Stimulated activated naive B cell treated with anti-CD40 and anti-IgM and Interleukin-4, amounts not matched to agents 10 μg/mL and 1 μg/mL and 100 μg/mL, for 72 hours (primary cell): ENCODE measurements at regions not wholly inside any gene's neighbourhood (a gene's known extent, or its start where the extent isn't known, plus 50 kb on each side); places are given as distances from the start of the nearest gene placed in this dataset.
"Not testable (repeated sequence)": the region's sequence is repeated elsewhere in the genome, so short reads cannot be mapped to it uniquely, and the experiment has no call there.

Experiments used
- ATAC-seq, 2 donors: fragments of 150-1000 bp; cut with Tn5 transposase; replicated peaks; 2 replicates each; pipeline ENCODE4 v1.10.0; 2021; ENCODE audit warnings: moderate library complexity in 1 of 2
- DNase-seq: peaks from one replicate; pipeline ENCODE4 v3.0.0; 2021
- H3K27ac Mint-ChIP-seq: one replicate; pipeline ENCODE4 v1.8.0; 2022; ENCODE audit warnings: mild to moderate bottlenecking, mixed read lengths
- H3K27me3 Mint-ChIP-seq, 2 donors: one replicate each; pipeline ENCODE4 v1.8.0; 2022; ENCODE audit warnings: mixed read lengths in 2 of 2
- H3K36me3 Mint-ChIP-seq, 2 donors: one replicate each; pipeline ENCODE4 v1.8.0; 2022; ENCODE audit warnings: mixed read lengths in 2 of 2, mild to moderate bottlenecking in 1 of 2
- H3K4me1 Mint-ChIP-seq, 2 donors: one replicate each; pipeline ENCODE4 v1.8.0; 2022; ENCODE audit warnings: mixed read lengths in 2 of 2, mild to moderate bottlenecking in 1 of 2
- H3K4me3 Mint-ChIP-seq, 2 donors: one replicate each; pipeline ENCODE4 v1.8.0; 2022; ENCODE audit warnings: mild to moderate bottlenecking in 2 of 2, mixed read lengths in 2 of 2, moderate library complexity in 1 of 2
- H3K9me3 Mint-ChIP-seq, 2 donors: one replicate each; pipeline ENCODE4 v1.8.0; 2022; ENCODE audit warnings: mixed read lengths in 2 of 2, mild to moderate bottlenecking in 1 of 2

- ATAC-seq (no peak), DNase-seq (no peak)
- Mint-ChIP-seq H3K4me3 (no peak overlapping the region), H3K27ac (no peak overlapping the region), H3K27me3 (no peaks in the 10 kb centered on the region), H3K9me3 (no peaks in the 10 kb centered on the region), H3K4me1 (no peaks in the 10 kb centered on the region), H3K36me3 (no peaks in the 10 kb centered on the region)
These were observed 404.8 kb downstream of the EPHA5 start for GRCh38 chr4:65265526-65265925.

- H3K4me1 Mint-ChIP-seq = no peaks in the 10 kb centered on the region
- no peak overlapping the region for H3K4me3 Mint-ChIP-seq
- DNase-seq (no peak), ATAC-seq (no peak)
- no peaks in the 10 kb centered on the region for H3K27me3 Mint-ChIP-seq
- no peaks in the 10 kb centered on the region for H3K9me3 Mint-ChIP-seq
- no peak overlapping the region for H3K27ac Mint-ChIP-seq
- H3K36me3 Mint-ChIP-seq = no peaks in the 10 kb centered on the region
These were observed 411.0 kb downstream of the EPHA5 start for GRCh38 chr4:65259296-65259695.

DNA sequence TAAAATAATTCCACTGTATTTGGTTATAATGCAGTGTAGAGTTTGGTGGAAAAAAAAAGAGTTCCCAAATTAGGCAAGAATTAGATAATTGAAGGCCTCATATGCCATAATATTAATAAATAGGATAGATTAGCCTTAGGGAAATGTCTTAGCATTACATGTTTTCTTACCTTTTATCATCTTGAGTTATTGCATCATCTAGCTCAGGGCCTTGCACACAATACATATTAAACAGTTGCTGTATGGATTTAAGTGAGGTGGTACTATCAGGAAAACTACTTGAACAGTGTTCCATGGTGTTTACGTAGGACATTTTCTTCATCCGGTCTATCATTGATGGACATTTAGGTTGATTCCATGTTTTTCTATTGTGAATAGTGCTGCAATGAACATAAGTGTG, 419.4 kb downstream of the EPHA5 start:
- no peak for ATAC-seq
- H3K4me1 Mint-ChIP-seq = no peaks in the 10 kb centered on the region

GRCh38 chr4:65249111-65249510, 421.2 kb downstream of the EPHA5 start:
- H3K27ac Mint-ChIP-seq = no peak overlapping the region
- H3K4me1 Mint-ChIP-seq = no peaks in the 10 kb centered on the region
- ATAC-seq = no peak
- H3K9me3 Mint-ChIP-seq = peaks cover 1 to 4% of the 10 kb centered on the region in 2 donors
- no peak for DNase-seq
- H3K27me3 Mint-ChIP-seq = no peaks in the 10 kb centered on the region
- no peaks in the 10 kb centered on the region for H3K36me3 Mint-ChIP-seq
- no peak overlapping the region for H3K4me3 Mint-ChIP-seq

More for the DNA sequence above, 419.4 kb downstream of the EPHA5 start:
- Mint-ChIP-seq H3K27ac (no peak overlapping the region), H3K9me3 (peaks cover 0 to 4% of the 10 kb centered on the region in 2 donors), H3K4me3 (no peak overlapping the region), H3K36me3 (no peaks in the 10 kb centered on the region), H3K27me3 (no peaks in the 10 kb centered on the region)
- no peak for DNase-seq

DNA sequence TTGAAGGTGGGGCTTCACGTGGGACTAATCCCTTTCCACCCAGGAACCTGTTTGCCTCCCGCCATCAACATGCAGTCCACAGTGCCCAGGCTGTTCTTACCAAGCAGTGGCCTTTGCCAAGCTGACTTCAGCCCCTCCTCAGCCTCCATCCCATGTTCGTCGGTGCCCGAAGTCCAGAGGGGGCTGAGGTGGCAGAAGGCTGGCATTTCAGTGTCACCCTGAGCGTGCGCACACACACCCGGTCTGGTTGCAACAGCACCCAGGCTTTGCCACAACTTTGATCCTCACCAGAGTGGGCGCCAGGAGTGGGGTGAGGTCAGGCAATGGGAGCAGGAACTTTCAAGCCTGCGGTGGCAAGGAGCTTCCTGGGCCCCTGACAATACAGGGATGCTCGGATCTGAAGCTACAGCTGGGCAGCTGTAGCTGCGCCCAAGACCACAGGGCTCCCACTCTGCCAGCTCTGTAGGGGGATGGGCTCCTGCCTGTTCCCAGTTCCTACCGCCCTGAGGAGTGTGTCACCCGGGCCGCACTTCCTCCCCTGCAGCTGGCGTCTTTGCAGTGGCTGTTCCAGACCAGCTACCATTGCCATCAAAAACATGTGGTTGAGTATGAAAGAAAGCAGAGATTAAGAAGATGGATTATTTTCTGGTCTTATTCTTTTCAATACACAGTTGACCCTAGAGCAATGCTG, 428.0 kb downstream of the EPHA5 start:
- Mint-ChIP-seq H3K27ac (no peak overlapping the region), H3K4me1 (no peaks in the 10 kb centered on the region), H3K4me3 (no peak overlapping the region), H3K27me3 (no peaks in the 10 kb centered on the region), H3K9me3 (peaks cover 5 to 6% of the 10 kb centered on the region in 2 donors), H3K36me3 (no peaks in the 10 kb centered on the region)
- ATAC-seq = no peak
- DNase-seq = no peak

DNA sequence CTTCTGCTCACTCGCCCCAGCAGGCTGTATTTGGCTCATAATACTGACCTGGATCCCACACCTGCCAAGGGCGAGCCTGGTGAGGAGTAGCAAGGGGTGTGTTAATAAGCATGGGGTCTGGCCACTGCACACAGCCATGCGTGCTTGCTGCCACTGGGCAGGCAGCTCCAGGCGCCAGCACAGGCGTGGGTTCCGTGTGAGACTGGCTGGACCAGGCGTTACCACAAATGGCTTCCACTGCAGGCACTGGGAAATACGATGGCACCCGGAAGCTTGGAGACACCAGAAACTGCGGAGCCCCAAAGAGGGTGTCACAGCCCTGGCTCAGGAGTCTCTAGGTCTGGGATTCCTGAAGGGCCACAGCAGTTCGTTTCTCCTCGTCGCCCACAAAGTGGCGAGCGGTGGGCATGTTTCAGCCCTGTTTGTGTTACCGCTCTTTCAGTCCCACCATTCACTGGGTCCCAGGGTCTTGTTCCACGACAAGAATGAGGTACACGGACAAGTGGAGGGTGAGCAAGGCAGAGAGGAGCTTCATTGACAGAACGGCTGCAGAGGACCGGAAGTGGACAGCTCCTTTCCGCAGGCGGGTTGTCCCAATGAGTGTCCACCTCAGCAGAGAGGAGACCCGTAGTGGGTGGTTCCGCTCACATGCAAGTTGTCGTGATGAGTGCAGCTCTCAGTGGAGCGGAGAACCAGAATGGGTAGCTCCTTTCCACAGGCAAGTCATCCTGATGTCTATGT, 428.9 kb downstream of the EPHA5 start:
- Mint-ChIP-seq H3K27me3 (no peaks in the 10 kb centered on the region), H3K4me1 (no peaks in the 10 kb centered on the region), H3K27ac (no peak overlapping the region), H3K9me3 (peaks cover 5 to 7% of the 10 kb centered on the region in 2 donors), H3K4me3 (no peak overlapping the region), H3K36me3 (no peaks in the 10 kb centered on the region)
- no peak for DNase-seq
- ATAC-seq = no peak

- peaks cover 0 to 1% of the 10 kb centered on the region in 2 donors for H3K9me3 Mint-ChIP-seq
- no peaks in the 10 kb centered on the region for H3K36me3 Mint-ChIP-seq
- H3K4me3 Mint-ChIP-seq = no peak overlapping the region
- DNase-seq = no peak
- H3K27ac Mint-ChIP-seq = no peak overlapping the region
- no peaks in the 10 kb centered on the region for H3K27me3 Mint-ChIP-seq
- no peak for ATAC-seq
- H3K4me1 Mint-ChIP-seq = no peaks in the 10 kb centered on the region
These were observed 436.2 kb downstream of the EPHA5 start for GRCh38 chr4:65234061-65234460.

GRCh38 chr4:65227628-65228027, 442.7 kb downstream of the EPHA5 start:
- Mint-ChIP-seq H3K9me3 (no peaks in the 10 kb centered on the region), H3K27me3 (no peaks in the 10 kb centered on the region), H3K36me3 (no peaks in the 10 kb centered on the region), H3K27ac (no peak overlapping the region), H3K4me1 (no peaks in the 10 kb centered on the region), H3K4me3 (no peak overlapping the region)
- DNase-seq = no peak
- peak; percentile 65 to 75 for ATAC-seq

DNA sequence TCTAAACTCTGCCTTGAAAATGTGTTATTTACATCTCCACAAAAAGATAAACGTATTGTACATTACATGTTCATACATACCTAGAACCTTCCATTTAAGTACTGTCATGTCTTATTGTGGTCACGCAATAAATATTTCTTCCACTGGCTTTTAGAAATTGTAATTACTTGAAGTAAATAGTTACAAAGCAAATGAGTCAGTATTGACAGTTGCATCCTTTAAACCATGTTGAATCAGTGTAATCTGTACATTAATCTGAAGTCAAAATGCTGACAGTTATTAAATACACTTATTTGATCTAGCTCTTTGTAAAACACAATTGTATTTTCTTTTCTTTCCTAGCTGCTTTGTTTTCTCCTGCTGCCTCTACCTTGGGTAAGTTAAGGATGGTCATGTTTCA, 446.7 kb downstream of the EPHA5 start:
- Mint-ChIP-seq H3K4me1 (no peaks in the 10 kb centered on the region), H3K27me3 (no peaks in the 10 kb centered on the region), H3K36me3 (no peaks in the 10 kb centered on the region)

DNA sequence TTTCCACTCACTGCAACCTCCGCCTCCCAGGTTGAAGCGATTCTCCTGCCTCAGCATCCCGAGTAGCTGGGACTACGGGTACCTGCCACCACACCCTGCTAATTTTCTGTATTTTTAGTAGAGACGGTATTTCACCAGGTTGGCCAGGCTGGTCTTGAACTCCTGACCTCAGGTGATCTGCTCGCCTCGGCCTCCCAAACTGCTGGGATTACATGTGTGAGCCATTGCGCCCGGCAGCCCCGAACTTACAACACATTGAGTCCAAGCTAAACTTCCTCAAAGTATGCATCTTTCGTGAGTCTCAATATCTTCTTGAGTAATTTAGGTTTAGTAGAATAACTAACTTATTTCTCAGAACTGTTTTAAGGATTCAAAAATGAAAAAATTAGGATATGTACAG, 447.2 kb downstream of the EPHA5 start:
- ATAC-seq, DNase-seq, H3K4me1 Mint-ChIP-seq, H3K27me3 Mint-ChIP-seq, H3K27ac Mint-ChIP-seq, H3K36me3 Mint-ChIP-seq, H3K4me3 Mint-ChIP-seq, H3K9me3 Mint-ChIP-seq: not testable (repeated sequence)

More for the DNA sequence above, 446.7 kb downstream of the EPHA5 start:
- DNase-seq (no peak), ATAC-seq (no peak)
- no peak overlapping the region for H3K27ac Mint-ChIP-seq
- peaks cover 0 to 4% of the 10 kb centered on the region in 2 donors for H3K9me3 Mint-ChIP-seq
- H3K4me3 Mint-ChIP-seq = no peak overlapping the region

DNA sequence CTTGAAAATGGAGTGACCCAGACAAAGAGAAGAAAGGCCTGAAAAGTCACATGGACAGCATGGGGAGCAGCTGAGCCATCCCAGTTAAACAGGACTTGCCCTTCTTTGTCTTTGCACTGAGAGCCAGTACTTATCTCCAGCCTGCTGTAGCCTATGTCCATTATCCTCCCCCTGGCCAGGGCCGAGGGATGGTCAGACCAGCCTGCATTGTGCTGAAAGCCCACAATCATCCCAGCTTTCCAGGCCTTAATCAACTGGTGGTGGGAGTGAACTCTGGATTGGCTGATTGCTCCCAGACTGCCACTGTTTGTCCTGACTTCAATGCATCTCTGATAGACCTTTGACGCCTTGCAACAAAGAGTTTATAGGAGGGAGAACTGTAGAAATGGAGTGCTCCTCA, 453.1 kb downstream of the EPHA5 start:
- Mint-ChIP-seq H3K27me3 (no peaks in the 10 kb centered on the region), H3K9me3 (peaks cover under 1 to 3% of the 10 kb centered on the region in 2 donors)
- no peak for ATAC-seq

DNA sequence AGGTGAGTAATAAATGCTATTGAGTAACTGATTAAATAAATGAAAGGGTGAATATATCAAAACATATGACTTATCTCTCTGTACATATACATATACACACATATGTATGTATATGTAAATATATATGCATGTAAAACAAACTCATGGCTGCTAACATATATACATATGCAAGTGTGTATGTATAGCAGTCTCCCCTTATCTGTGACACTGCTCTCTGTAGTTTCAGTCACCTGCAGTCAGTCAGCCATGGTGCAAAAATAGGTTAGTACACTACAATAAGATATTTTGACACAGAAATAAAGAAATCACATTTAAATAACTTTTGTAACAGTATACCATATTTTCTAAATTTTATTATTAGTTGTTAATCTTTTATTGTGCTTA, 467.4 kb downstream of the EPHA5 start:
- Mint-ChIP-seq H3K27me3 (no peaks in the 10 kb centered on the region), H3K36me3 (no peaks in the 10 kb centered on the region), H3K9me3 (peaks cover 2 to 9% of the 10 kb centered on the region in 2 donors), H3K4me1 (no peaks in the 10 kb centered on the region), H3K27ac (no peak overlapping the region), H3K4me3 (no peak overlapping the region)
- no peak for ATAC-seq
- no peak for DNase-seq

More for the DNA sequence above, 453.1 kb downstream of the EPHA5 start:
- Mint-ChIP-seq H3K4me3 (no peak overlapping the region), H3K4me1 (no peaks in the 10 kb centered on the region), H3K27ac (no peak overlapping the region), H3K36me3 (no peaks in the 10 kb centered on the region)
- no peak for DNase-seq

DNA sequence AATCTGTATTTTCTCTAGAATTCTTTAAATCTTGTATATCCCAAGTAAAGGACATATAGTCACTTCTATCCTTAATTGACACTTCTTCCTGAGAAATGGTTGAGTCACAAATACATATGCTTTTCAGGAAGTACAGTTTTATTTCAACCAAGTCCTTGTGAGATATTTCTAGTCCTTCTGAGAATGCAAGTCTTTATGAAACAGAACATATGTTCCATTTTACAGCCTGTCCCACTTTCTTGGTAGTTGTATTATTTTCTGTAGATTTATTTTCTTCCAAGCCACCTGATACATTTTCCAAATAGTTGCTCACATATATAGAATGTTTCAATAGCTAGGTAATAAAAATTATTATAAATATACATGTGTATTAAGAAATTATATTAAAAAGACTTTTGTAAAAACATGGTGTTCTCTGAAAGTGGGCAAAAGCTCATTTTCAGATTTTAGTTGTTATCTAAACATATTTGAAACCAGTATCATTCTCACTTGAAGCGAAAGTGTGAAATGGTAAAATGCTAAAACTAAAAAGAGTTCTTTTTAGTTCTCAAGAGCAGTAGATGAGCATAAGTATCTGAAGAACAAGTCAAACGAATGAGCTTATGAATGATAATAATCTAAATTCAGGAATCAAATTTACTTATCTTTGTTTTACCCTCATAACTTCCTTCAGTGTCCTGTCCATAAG, 468.0 kb downstream of the EPHA5 start:
- no peak for ATAC-seq
- Mint-ChIP-seq H3K4me1 (no peaks in the 10 kb centered on the region), H3K4me3 (no peak overlapping the region), H3K27me3 (no peaks in the 10 kb centered on the region), H3K36me3 (no peaks in the 10 kb centered on the region), H3K27ac (no peak overlapping the region), H3K9me3 (peaks cover 3 to 9% of the 10 kb centered on the region in 2 donors)
- no peak for DNase-seq

DNA sequence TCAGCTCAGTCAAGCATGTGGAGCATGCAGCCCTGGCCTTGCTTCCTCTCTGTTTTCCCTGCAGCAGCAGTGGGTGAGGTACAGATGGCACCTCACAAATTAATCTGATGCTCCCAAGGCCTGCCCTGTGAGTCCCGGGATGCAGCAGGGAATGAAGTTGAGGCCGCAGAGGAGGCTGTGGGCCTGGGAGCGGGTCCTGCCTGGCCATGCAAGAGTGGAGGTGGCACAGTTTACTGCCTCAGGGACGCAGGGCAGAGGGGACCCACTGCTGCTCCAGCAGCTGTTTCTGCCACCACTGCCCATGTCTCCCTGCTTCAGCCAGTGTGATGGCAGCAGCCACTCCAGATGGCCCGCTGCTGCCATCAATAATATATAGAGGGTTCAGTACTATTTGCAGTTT, 474.6 kb downstream of the EPHA5 start:
- H3K4me1 Mint-ChIP-seq = no peaks in the 10 kb centered on the region
- H3K27ac Mint-ChIP-seq = no peak overlapping the region
- DNase-seq = no peak
- H3K9me3 Mint-ChIP-seq = peaks cover 0 to 1% of the 10 kb centered on the region in 2 donors
- H3K36me3 Mint-ChIP-seq = no peaks in the 10 kb centered on the region
- ATAC-seq = peak in 1 of 2 donors; percentile 31
- H3K4me3 Mint-ChIP-seq = no peak overlapping the region
- H3K27me3 Mint-ChIP-seq = no peaks in the 10 kb centered on the region

- DNase-seq (no peak), ATAC-seq (peak in 1 of 2 donors; percentile 10)
- H3K4me3 Mint-ChIP-seq = no peak overlapping the region
- H3K27ac Mint-ChIP-seq = no peak overlapping the region
- H3K4me1 Mint-ChIP-seq = no peaks in the 10 kb centered on the region
- H3K9me3 Mint-ChIP-seq = peaks cover 0 to 1% of the 10 kb centered on the region in 2 donors
- no peaks in the 10 kb centered on the region for H3K27me3 Mint-ChIP-seq
- H3K36me3 Mint-ChIP-seq = no peaks in the 10 kb centered on the region
These were observed 475.3 kb downstream of the EPHA5 start for GRCh38 chr4:65195002-65195401.
